ENCODE measurements at regions not wholly inside any gene's neighbourhood (a gene's known extent, or its start where the extent isn't known, plus 50 kb on each side); places are given as distances from the start of the nearest gene placed in this dataset.

DNA sequence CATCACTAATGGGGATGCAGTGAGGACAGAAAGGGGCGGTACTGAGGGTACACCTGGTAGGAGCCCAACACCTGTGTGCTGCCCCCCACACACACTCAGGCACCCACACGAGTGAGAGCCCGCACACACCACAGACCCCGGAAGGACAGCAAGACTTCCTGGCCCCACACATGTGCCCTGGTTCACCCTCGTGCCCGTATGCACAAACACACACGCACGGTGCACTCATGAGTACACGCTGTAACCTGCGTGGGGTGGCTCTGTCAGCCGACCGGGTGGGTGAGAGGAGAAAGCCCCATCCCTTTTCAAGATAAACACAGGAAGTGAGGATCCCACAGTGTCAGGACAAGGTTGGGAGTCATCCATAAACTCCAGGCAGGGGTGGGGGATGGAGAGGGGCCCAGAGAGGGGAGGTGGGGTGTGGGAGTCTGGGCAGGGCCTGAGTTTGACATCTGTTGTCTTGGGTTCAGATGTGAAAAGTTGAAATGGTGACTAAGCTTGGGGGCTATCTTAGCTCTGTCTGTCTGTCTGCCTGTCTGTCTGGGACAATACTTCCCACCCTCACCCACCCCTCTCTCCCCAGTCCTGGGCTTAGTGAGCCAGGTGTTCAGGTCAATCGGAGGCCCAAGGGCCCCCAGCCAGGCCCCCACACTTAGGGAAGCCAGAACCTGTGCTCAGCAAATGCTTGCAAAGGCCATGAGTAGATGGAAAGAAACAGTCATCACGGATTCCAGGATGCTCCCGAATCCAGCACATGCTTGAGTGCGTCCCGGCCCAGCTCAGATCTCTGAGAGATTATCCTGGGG, 119.8 kb upstream of the ZBTB40 start:
- TF ChIP-seq EP300 (IDR thresholded peaks at IDR 0.05; ENCODE audit: borderline replicate concordance): no peak
- no peak for TF ChIP-seq NFIC (IDR thresholded peaks at IDR 0.05)
- TF ChIP-seq FOXM1 (IDR thresholded peaks at IDR 0.05; ENCODE audit: borderline replicate concordance, low read depth): no peak
- TF ChIP-seq RAD21 (IDR thresholded peaks at IDR 0.05; ENCODE audit: low read depth): no peak
- no peak for TF ChIP-seq CEBPB (IDR thresholded peaks at IDR 0.05)
- TF ChIP-seq, protein P1, sequence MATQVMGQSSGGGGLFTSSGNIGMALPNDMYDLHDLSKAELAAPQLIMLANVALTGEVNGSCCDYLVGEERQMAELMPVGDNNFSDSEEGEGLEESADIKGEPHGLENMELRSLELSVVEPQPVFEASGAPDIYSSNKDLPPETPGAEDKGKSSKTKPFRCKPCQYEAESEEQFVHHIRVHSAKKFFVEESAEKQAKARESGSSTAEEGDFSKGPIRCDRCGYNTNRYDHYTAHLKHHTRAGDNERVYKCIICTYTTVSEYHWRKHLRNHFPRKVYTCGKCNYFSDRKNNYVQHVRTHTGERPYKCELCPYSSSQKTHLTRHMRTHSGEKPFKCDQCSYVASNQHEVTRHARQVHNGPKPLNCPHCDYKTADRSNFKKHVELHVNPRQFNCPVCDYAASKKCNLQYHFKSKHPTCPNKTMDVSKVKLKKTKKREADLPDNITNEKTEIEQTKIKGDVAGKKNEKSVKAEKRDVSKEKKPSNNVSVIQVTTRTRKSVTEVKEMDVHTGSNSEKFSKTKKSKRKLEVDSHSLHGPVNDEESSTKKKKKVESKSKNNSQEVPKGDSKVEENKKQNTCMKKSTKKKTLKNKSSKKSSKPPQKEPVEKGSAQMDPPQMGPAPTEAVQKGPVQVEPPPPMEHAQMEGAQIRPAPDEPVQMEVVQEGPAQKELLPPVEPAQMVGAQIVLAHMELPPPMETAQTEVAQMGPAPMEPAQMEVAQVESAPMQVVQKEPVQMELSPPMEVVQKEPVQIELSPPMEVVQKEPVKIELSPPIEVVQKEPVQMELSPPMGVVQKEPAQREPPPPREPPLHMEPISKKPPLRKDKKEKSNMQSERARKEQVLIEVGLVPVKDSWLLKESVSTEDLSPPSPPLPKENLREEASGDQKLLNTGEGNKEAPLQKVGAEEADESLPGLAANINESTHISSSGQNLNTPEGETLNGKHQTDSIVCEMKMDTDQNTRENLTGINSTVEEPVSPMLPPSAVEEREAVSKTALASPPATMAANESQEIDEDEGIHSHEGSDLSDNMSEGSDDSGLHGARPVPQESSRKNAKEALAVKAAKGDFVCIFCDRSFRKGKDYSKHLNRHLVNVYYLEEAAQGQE (IDR thresholded peaks at IDR 0.05; ENCODE audit: low read depth): no peak
- TF ChIP-seq USF1 (IDR thresholded peaks at IDR 0.05): no peak
- no peak for TF ChIP-seq CREB1 (IDR thresholded peaks at IDR 0.05; ENCODE audit: low read depth)
- TF ChIP-seq EGR1 (IDR thresholded peaks at IDR 0.05): no peak
- TF ChIP-seq TAF1 (IDR thresholded peaks at IDR 0.05; ENCODE audit: low read depth): no peak
- TF ChIP-seq TEAD4 (IDR thresholded peaks at IDR 0.05): no peak
- no peak for TF ChIP-seq YY1 (IDR thresholded peaks at IDR 0.05; ENCODE audit: low read depth)
- no peak for TF ChIP-seq ZBTB7A (IDR thresholded peaks at IDR 0.05; ENCODE audit: low read depth)
- TF ChIP-seq TCF12 (IDR thresholded peaks at IDR 0.05; ENCODE audit: low read depth): no peak

- TF ChIP-seq FOXM1 (IDR thresholded peaks at IDR 0.05; ENCODE audit: borderline replicate concordance, low read depth): no peak
- TF ChIP-seq NFIC (IDR thresholded peaks at IDR 0.05): no peak
- no peak for TF ChIP-seq TAF1 (IDR thresholded peaks at IDR 0.05; ENCODE audit: low read depth)
- no peak for TF ChIP-seq USF1 (IDR thresholded peaks at IDR 0.05)
- no peak for TF ChIP-seq YY1 (IDR thresholded peaks at IDR 0.05; ENCODE audit: low read depth)
- no peak for TF ChIP-seq CREB1 (IDR thresholded peaks at IDR 0.05; ENCODE audit: low read depth)
- TF ChIP-seq, protein P1 (IDR thresholded peaks at IDR 0.05; ENCODE audit: low read depth): no peak
- TF ChIP-seq EP300 (IDR thresholded peaks at IDR 0.05; ENCODE audit: borderline replicate concordance): no peak
- TF ChIP-seq, protein P2, sequence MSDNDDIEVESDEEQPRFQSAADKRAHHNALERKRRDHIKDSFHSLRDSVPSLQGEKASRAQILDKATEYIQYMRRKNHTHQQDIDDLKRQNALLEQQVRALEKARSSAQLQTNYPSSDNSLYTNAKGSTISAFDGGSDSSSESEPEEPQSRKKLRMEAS (IDR thresholded peaks at IDR 0.05): no peak
- TF ChIP-seq TEAD4 (IDR thresholded peaks at IDR 0.05): no peak
- TF ChIP-seq RAD21 (IDR thresholded peaks at IDR 0.05; ENCODE audit: low read depth): no peak
- no peak for TF ChIP-seq CEBPB (IDR thresholded peaks at IDR 0.05)
- TF ChIP-seq ZBTB7A (IDR thresholded peaks at IDR 0.05; ENCODE audit: low read depth): no peak
- no peak for TF ChIP-seq EGR1 (IDR thresholded peaks at IDR 0.05)
- no peak for TF ChIP-seq TCF12 (IDR thresholded peaks at IDR 0.05; ENCODE audit: low read depth)
These were observed 119.3 kb upstream of the ZBTB40 start for GRCh38 chr1:22332424-22332717.

GRCh38 chr1:22332795-22333499, 118.7 kb upstream of the ZBTB40 start:
- TF ChIP-seq TCF12 (IDR thresholded peaks at IDR 0.05; ENCODE audit: low read depth): no peak
- no peak for TF ChIP-seq CREB1 (IDR thresholded peaks at IDR 0.05; ENCODE audit: low read depth)

DNA sequence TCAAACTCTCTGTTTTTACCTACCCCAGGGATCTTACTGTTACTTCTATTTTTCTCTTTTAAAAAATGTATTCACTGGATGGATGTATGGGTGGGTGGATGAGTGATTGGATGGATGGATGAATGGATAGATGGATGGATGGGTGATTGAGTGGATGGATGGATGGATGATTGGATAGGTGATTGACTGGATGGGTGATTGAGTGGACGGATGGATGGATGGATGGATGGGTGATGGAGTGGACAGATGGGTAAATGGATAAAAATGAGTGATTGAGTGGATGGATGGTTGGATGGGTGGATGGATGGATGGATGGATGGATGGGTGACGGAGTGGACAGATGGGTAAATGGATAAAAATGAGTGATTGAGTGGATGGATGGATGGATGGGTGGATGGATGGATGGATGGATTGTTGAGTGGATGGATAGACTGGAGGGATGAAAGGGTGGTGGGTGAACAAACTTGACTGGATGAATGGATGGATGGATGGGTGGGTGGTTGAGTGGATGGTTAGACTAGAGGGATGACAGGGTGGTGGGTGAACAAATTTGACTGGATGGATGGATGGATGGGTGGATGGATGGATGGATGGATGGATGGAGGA, 118.0 kb upstream of the ZBTB40 start:
- TF ChIP-seq, protein P2 (IDR thresholded peaks at IDR 0.05): no peak
- TF ChIP-seq FOXM1 (IDR thresholded peaks at IDR 0.05; ENCODE audit: borderline replicate concordance, low read depth): no peak
- no peak for TF ChIP-seq RAD21 (IDR thresholded peaks at IDR 0.05; ENCODE audit: low read depth)
- TF ChIP-seq, protein P1 (IDR thresholded peaks at IDR 0.05; ENCODE audit: low read depth): no peak
- TF ChIP-seq EGR1 (IDR thresholded peaks at IDR 0.05): no peak
- TF ChIP-seq ZBTB7A (IDR thresholded peaks at IDR 0.05; ENCODE audit: low read depth): no peak
- TF ChIP-seq USF1 (IDR thresholded peaks at IDR 0.05): no peak
- TF ChIP-seq EP300 (IDR thresholded peaks at IDR 0.05; ENCODE audit: borderline replicate concordance): no peak
- no peak for TF ChIP-seq TAF1 (IDR thresholded peaks at IDR 0.05; ENCODE audit: low read depth)

Measured in Ishikawa (cell line).